Fibroblast of peridontal ligament (primary cell): ENCODE measurements at regions not wholly inside any gene's neighbourhood (a gene's known extent, or its start where the extent isn't known, plus 50 kb on each side); places are given as distances from the start of the nearest gene placed in this dataset.
"Not testable (repeated sequence)": the region's sequence is repeated elsewhere in the genome, so short reads cannot be mapped to it uniquely, and the experiment has no call there.

ENCODE experiments used
- DNase-seq: peaks from one replicate; pipeline ENCODE4 v3.0.0-alpha.2; 2010; ENCODE audit errors: extremely low read depth

GRCh38 chr7:91627324-91627723, 253.2 kb downstream of the MTERF1 start:
- not testable (repeated sequence) for DNase-seq

- DNase-seq: no peak
These were observed 251.8 kb downstream of the MTERF1 start for GRCh38 chr7:91628742-91629141.

GRCh38 chr7:91630581-91631380, 249.7 kb downstream of the MTERF1 start:
- DNase-seq: no peak

GRCh38 chr7:91632234-91632940, 248.1 kb downstream of the MTERF1 start:
- no peak for DNase-seq

GRCh38 chr7:91633013-91633441, 247.5 kb downstream of the MTERF1 start:
- no peak for DNase-seq

GRCh38 chr7:91634485-91635177, 245.9 kb downstream of the MTERF1 start:
- DNase-seq: no peak

GRCh38 chr7:91636129-91636724, 244.3 kb downstream of the MTERF1 start:
- DNase-seq: peak; percentile 6

- DNase-seq: no peak
These were observed 243.8 kb downstream of the MTERF1 start for GRCh38 chr7:91636728-91637127.

GRCh38 chr7:91644256-91644655, 236.2 kb downstream of the MTERF1 start:
- no peak for DNase-seq

GRCh38 chr7:91645542-91645941, 235.0 kb downstream of the MTERF1 start:
- DNase-seq: no peak

- DNase-seq: no peak
These were observed 228.5 kb downstream of the MTERF1 start for GRCh38 chr7:91651986-91652385.

GRCh38 chr7:91653286-91653685, 227.2 kb downstream of the MTERF1 start:
- no peak for DNase-seq

GRCh38 chr7:91655656-91656055, 224.8 kb downstream of the MTERF1 start:
- DNase-seq: no peak

- DNase-seq: peak; percentile 88
These were observed 223.7 kb downstream of the MTERF1 start for GRCh38 chr7:91656541-91657482.

- peak; percentile 83 for DNase-seq
These were observed 222.9 kb downstream of the MTERF1 start for GRCh38 chr7:91657483-91658071.

- DNase-seq: no peak
These were observed 221.4 kb downstream of the MTERF1 start for GRCh38 chr7:91659096-91659495.

- DNase-seq: no peak
These were observed 219.7 kb downstream of the MTERF1 start for GRCh38 chr7:91660734-91661356.

- DNase-seq: no peak
These were observed 218.8 kb downstream of the MTERF1 start for GRCh38 chr7:91661727-91662126.

- no peak for DNase-seq
These were observed 212.3 kb downstream of the MTERF1 start for GRCh38 chr7:91668217-91668616.

- DNase-seq: no peak
These were observed 209.3 kb downstream of the MTERF1 start for GRCh38 chr7:91671245-91671644.
